SW480 (cell line): ENCODE measurements at regions not wholly inside any gene's neighbourhood (a gene's known extent, or its start where the extent isn't known, plus 50 kb on each side); places are given as distances from the start of the nearest gene placed in this dataset.
"Not testable (repeated sequence)": the region's sequence is repeated elsewhere in the genome, so short reads cannot be mapped to it uniquely, and the experiment has no call there.

Source experiments
- DNase-seq: peaks from one replicate; pipeline ENCODE4 v3.0.0-alpha.2; 2016; ENCODE audit warnings: low spot score

DNA sequence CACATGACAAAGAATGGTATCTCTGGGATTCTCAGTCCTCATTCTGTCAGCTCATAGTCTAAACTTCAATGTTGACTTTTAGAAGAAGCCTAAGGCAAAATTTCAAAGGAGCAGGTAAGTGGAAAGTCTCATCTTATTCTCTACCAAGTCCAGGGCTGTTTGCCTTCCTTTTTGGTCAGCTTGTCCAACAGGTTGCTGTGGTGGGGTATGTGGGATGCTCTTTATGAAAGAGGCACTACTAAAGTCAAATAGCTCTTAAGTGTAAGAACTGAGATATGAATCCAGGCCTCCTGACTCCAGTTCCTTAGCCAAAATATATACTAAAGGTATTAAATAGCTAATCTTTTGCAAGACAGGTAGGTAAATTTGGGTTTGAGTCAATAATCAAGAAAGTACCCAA is 540.6 kb upstream of the SPRY2 start:
- DNase-seq, result no peak

- no peak for DNase-seq
Measured at GRCh38 chr13:80881034-80881433, 540.1 kb upstream of the SPRY2 start.

DNA sequence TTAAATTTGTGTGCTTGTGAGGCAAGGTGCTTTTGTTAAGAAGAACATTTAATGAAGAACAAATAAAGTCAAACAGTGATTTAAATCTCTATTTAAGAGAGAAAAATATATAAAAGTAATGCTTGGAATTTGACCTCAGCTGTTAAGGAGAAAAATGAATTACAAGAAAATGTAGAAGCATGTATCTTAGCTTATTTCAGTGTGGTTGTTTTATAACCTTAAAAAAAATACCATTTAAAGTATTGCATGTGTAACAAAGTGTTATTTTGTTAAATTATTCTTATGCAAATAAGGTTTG is 537.0 kb upstream of the SPRY2 start:
- no peak for DNase-seq

DNA sequence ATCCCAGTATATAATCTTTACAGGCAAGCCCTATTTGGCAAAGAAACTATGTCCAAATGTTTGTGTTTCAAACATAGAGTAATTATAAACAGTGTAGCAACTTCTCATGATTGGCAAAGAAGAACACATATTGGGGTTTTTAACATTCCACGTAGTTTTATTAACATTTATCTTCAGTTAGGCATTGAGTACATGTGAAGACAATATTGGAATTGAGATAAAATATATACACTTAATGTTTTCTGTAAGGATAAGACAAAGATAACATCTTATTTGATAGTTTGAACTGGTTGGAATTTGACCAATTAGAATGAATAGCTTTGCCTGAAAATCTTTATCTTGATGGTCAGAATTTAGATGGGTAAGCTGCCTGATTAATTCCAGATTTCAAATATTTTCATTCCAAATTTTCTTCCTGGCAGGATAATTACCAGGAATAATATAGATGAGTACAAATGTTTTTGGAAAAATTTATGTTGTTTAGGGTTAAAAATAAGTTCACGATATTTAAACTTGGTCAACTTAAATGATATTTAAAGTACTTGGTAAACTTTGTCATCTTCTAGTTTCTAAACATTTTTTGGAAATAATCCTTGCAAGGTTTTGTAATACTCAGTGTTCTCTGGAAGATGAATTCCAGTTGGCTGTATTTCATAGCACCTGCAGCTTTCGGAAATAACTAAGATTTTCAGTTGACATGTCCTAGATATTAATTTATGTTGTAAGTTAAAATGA is 536.5 kb upstream of the SPRY2 start:
- DNase-seq, result no peak

- DNase-seq, result no peak
Measured at GRCh38 chr13:80873589-80873988, 532.7 kb upstream of the SPRY2 start.

GRCh38 chr13:80871971-80872370 is 531.0 kb upstream of the SPRY2 start:
- DNase-seq, result not testable (repeated sequence)

DNA sequence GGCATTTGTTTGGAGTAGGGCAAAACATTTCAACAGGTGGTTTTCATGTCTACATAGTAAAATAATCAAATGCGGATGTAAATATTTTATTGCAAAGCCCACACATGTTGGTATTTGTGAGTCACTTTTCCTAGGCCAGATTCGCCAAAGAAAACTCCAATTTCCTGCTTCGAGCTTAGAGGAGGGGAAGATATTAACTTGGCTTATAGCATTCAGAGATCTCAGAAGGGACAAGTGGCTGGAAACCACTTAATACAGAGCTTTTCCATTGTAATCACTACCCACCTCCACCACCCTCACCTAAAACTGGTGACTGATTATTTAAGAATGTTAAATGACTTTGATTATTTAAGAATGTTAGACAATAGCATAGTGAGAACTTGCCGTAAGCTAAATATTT is 530.6 kb upstream of the SPRY2 start:
- no peak for DNase-seq

- no peak for DNase-seq
Measured at GRCh38 chr13:80870186-80870585, 529.3 kb upstream of the SPRY2 start.

GRCh38 chr13:80866921-80867320 is 526.0 kb upstream of the SPRY2 start:
- DNase-seq, result no peak

GRCh38 chr13:80865329-80865728 is 524.4 kb upstream of the SPRY2 start:
- DNase-seq, result no peak

DNA sequence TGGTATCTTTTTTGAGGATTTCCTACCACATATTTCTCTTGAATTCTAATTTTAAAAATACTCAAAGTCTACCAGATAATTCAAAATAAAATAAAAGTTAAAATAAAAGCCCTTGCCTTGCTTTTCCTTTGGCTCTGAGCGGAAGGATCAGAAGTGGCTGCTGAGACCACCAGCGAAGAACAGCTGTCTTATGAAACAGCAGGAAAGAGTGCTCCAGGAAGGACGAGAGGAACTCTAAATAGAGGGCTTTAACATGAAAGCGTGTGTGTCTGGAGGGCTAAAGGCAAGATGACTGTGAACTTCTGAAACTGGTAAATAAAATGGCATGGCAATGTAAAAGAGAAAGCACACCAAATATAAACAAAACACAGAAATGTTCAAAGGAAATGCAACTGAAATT is 521.5 kb upstream of the SPRY2 start:
- no peak for DNase-seq

- DNase-seq, result no peak
Measured at GRCh38 chr13:80860845-80861244, 519.9 kb upstream of the SPRY2 start.

GRCh38 chr13:80858131-80858530 is 517.2 kb upstream of the SPRY2 start:
- no peak for DNase-seq

DNA sequence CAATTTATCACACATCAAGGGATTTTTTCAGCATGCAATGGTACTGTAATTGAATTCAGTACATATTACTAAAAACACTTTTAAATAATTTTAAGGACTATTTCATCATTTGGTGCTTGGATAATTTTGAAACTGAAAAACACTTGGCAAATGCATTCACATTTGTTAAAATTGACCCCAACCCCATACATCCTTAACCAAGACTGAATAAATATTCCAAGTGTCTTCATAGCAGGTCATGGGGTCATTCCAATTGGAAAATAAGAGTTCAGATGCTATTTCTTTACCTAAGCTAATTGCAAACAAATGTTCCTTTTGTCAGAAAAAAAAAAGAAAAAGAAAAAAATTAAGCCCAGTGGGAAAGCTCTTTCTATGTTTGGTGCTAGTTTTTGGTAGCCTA is 516.4 kb upstream of the SPRY2 start:
- DNase-seq, result no peak

- no peak for DNase-seq
Measured at GRCh38 chr13:80850771-80851170, 509.8 kb upstream of the SPRY2 start.

- no peak for DNase-seq
Measured at GRCh38 chr13:80844164-80844563, 503.2 kb upstream of the SPRY2 start.

- no peak for DNase-seq
Measured at GRCh38 chr13:80841414-80841813, 500.5 kb upstream of the SPRY2 start.

GRCh38 chr13:80840316-80840976 is 499.5 kb upstream of the SPRY2 start:
- no peak for DNase-seq

- DNase-seq, result no peak
Measured at GRCh38 chr13:80835902-80836301, 495.0 kb upstream of the SPRY2 start.

- no peak for DNase-seq
Measured at GRCh38 chr13:80830431-80830830, 489.5 kb upstream of the SPRY2 start.

DNA sequence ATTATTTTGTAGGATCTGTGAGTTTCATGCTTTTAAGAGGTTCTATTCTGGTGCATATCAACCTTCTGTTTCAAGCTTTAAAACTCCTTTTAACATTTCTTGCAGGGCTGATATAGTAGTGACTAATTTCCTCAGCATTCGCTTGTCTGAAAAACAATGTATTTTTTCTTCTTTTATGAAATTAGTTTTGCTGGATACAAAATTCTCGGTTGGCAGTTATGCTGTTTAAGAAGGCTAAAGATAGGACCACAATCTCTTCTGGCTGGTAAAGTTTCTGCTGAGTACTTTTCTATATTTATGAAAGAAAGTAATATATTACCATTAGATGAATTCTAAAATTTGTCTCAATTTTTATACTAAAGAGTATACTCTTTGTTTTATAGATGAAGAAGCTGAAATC is 487.8 kb upstream of the SPRY2 start:
- DNase-seq, result no peak

DNA sequence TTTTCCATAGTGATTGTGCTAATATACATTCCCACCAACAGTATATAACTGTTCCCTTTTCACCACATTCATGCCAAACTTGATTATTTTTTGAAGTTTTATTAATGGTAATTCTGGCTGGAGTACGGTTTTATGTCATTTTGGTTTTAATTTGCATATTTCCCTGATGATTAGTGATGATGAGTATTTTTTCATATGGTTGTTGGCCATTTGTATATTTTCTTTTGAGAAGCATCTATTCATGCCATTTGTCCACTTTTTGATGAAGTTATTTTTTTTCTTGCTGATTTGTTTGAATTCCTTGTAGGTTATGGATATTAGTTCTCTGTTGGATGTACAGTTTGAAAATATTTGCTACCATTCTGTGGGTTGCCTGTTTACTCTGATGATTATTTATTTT is 484.4 kb upstream of the SPRY2 start:
- DNase-seq, result no peak

GRCh38 chr13:80824229-80824628 is 483.3 kb upstream of the SPRY2 start:
- DNase-seq, result no peak

DNA sequence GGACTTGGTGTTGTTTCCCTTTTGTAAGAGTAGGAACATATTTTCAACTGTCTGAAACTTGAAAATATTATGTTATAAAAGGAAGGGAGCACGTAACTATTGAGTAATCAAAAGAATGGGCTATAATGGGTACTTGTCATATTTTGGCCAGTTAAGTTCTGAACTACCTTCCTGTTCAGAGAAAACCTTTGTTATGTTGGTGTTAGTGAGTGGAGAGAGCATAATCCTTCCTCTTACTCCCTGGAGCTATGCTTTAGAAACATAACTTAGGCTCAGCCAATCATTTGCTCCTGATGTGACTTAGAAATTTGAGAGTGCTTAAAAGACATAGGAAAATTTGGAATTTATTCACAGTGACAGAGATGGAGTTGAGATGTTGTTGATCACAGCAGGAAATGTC is 482.5 kb upstream of the SPRY2 start:
- no peak for DNase-seq
